K562 (cell line): ENCODE measurements at regions not wholly inside any gene's neighbourhood (a gene's known extent, or its start where the extent isn't known, plus 50 kb on each side); places are given as distances from the start of the nearest gene placed in this dataset.

Experiments used
- ATAC-seq: fragments of 200-7000 bp; cut with Tn5 transposase; 3 replicates; pipeline ENCODE4 v1.9.1; 2020; ENCODE audit warnings: moderate library complexity
- BruUV-seq: library from RNA; stranded (reverse); fragments of 400-500 nt; replicated peaks from 2 replicates; lab custom pipeline; 2021; lab: Mats Ljungman, UMichigan
- CTCF ChIA-PET: fragments of 300-600 bp; formaldehyde crosslinking; extraction: SDS; loops from one replicate; lab custom pipeline; 2021; ENCODE audit warnings: low intra/inter-chr PET ratio; lab: Yijun Ruan, JAX
- POLR2A ChIA-PET: fragments of 300-600, 350-650 bp; sonication (Branson Sonifier 250); formaldehyde crosslinking; extraction: SDS; loops from one replicate; lab custom pipeline; 2021; ENCODE audit warnings: antibody characterized with exemption, inconsistent platforms; lab: Yijun Ruan, JAX
- DNase-seq, 4 experiments: peaks; one replicate each; pipeline versions ENCODE4 v3.0.0 to v3.0.0-alpha.2; 2011 to 2018; ENCODE audit warnings: low spot score in 3 of 4, mixed read lengths in 3 of 4; ENCODE audit errors: extremely low read depth in 1 of 4
- FAIRE-seq: peaks from 2 replicates; lab custom pipeline; 2011; peaks lifted over from hg19 to GRCh38; lab: Jason Lieb, UNC
- H2AFZ ChIP-seq: 2 replicates; pipeline ENCODE4 v1.6.0; 2011; ENCODE audit warnings: low read depth, low read length, control low read depth, inconsistent platforms
- H3K27ac ChIP-seq: fragments of 200-600 bp; 3 replicates; pipeline ENCODE4 v1.8.0; 2011; ENCODE audit warnings: low read depth, mild to moderate bottlenecking, control low read depth, inconsistent platforms, low read length, moderate library complexity, mixed read lengths; ENCODE audit errors: extremely low read depth
- H3K27me3 ChIP-seq, 2 experiments: fragments of 300-600 bp in 1 of 2; 2 replicates in 1 of 2; 3 replicates in 1 of 2; pipeline versions ENCODE4 v1.6.0 to v1.8.0; 2011; ENCODE audit warnings: inconsistent platforms in 2 of 2, low read length in 2 of 2, mild to moderate bottlenecking in 1 of 2, mixed read lengths in 1 of 2, moderate library complexity in 1 of 2; ENCODE audit not compliant: control insufficient read depth in 2 of 2, insufficient read depth in 2 of 2
- H3K36me3 ChIP-seq: fragments of 300-600 bp; 3 replicates; pipeline ENCODE4 v1.8.0; 2011; ENCODE audit warnings: mild to moderate bottlenecking, low read length, inconsistent platforms; ENCODE audit not compliant: control insufficient read depth, insufficient read depth
- H3K4me1 ChIP-seq, 2 experiments: fragments of 200-600 bp in 1 of 2; replicated peaks in 1 of 2; 2 replicates in 1 of 2; 3 replicates in 1 of 2; pipeline versions ENCODE4 v1.5.1 to v1.8.0; 2011; ENCODE audit warnings: inconsistent platforms in 2 of 2, low read length in 2 of 2, mild to moderate bottlenecking in 1 of 2, mixed read lengths in 1 of 2, moderate library complexity in 1 of 2; ENCODE audit not compliant: control insufficient read depth in 2 of 2, insufficient read depth in 2 of 2
- H3K4me2 ChIP-seq: 2 replicates; pipeline ENCODE4 v1.6.1; 2011; ENCODE audit warnings: low read length, control low read depth, inconsistent platforms, mixed read lengths; ENCODE audit not compliant: insufficient read depth
- H3K4me3 ChIP-seq: fragments of 200-600 bp; sonication (generic), shearing (Covaris generic); 2 replicates; pipeline ENCODE4 v1.5.1; 2016; ENCODE audit warnings: control low read depth, inconsistent platforms
- H3K79me2 ChIP-seq: fragments of 200-600 bp; 3 replicates; pipeline ENCODE4 v1.8.0; 2011; ENCODE audit warnings: low read length, inconsistent platforms; ENCODE audit not compliant: control insufficient read depth, insufficient read depth
- H3K9ac ChIP-seq, 2 experiments: 2 replicates each; pipeline versions ENCODE4 v1.6.0 to v1.6.1; 2011; ENCODE audit warnings: low read depth in 2 of 2, low read length in 2 of 2, control low read depth in 1 of 2, inconsistent platforms in 1 of 2, mild to moderate bottlenecking in 1 of 2, mixed read lengths in 1 of 2; ENCODE audit not compliant: insufficient read depth in 1 of 2
- H3K9me1 ChIP-seq: one replicate; pipeline ENCODE4 v1.6.0; 2011; ENCODE audit warnings: inconsistent platforms, mild to moderate bottlenecking, low read length, moderate library complexity; ENCODE audit not compliant: control insufficient read depth, insufficient read depth
- H3K9me3 ChIP-seq: replicated peaks from 2 replicates; pipeline ENCODE4 v1.5.1; 2011; ENCODE audit warnings: low read depth, low read length, inconsistent platforms; ENCODE audit not compliant: control insufficient read depth, insufficient read depth
- H4K20me1 ChIP-seq: replicated peaks from 2 replicates; pipeline ENCODE4 v1.6.1; 2011; ENCODE audit warnings: low read length, inconsistent platforms, mixed read lengths; ENCODE audit not compliant: control insufficient read depth, insufficient read depth
- CBX5 ChIP-seq: IDR thresholded peaks from 2 replicates; pipeline ENCODE4 v1.6.1; 2014; ENCODE audit warnings: low read depth, borderline replicate concordance
- E2F4 ChIP-seq: sonication (generic); formaldehyde crosslinking; IDR thresholded peaks from 2 replicates; pipeline ENCODE4 v1.8.0; 2022; ENCODE audit warnings: mild to moderate bottlenecking, low read depth, missing genetic modification reagents
- GTF2A2 ChIP-seq: IDR thresholded peaks from 2 replicates; pipeline ENCODE4 v1.6.1; 2016; ENCODE audit warnings: mild to moderate bottlenecking, missing genetic modification characterization, missing compliant biosample characterization
- MCM5 ChIP-seq: fragments of 450-650 bp; IDR thresholded peaks from 2 replicates; pipeline ENCODE4 v1.6.1; 2016; ENCODE audit warnings: low read depth
- NCOA2 ChIP-seq, 2 experiments: fragments of 450-650 bp; IDR thresholded peaks; 2 replicates each; pipeline ENCODE4 v1.6.1; 2018; ENCODE audit warnings: mild to moderate bottlenecking in 2 of 2, moderate library complexity in 1 of 2; ENCODE audit not compliant: partially characterized antibody in 2 of 2
- NR2F6 ChIP-seq: fragments of 450-650 bp; formaldehyde crosslinking; IDR thresholded peaks from 2 replicates; pipeline ENCODE4 v1.4.0; 2020; ENCODE audit warnings: mild to moderate bottlenecking
- PTRF ChIP-seq: fragments of 450-650 bp; IDR thresholded peaks from 2 replicates; pipeline ENCODE4 v1.6.1; 2016; ENCODE audit warnings: mild to moderate bottlenecking, missing genetic modification characterization, missing compliant biosample characterization
- PYGO2 ChIP-seq: fragments of 450-650 bp; IDR thresholded peaks from 2 replicates; pipeline ENCODE4 v1.6.1; 2016; ENCODE audit warnings: mild to moderate bottlenecking, missing genetic modification characterization, moderate library complexity, missing compliant biosample characterization
- SREBF2 ChIP-seq: sonication (generic); formaldehyde crosslinking; IDR thresholded peaks from 2 replicates; pipeline ENCODE4 v1.4.0; 2020; ENCODE audit warnings: mild to moderate bottlenecking, missing genetic modification reagents
- TFAM ChIP-seq: fragments of 250-450 bp; sonication (Bioruptor Pico); conservative IDR thresholded peaks from 2 replicates; pipeline ENCODE4 v1.5.0; 2021; ENCODE audit warnings: mild to moderate bottlenecking, moderate library complexity
- TGIF2 ChIP-seq: sonication (generic); formaldehyde crosslinking; IDR thresholded peaks from 2 replicates; pipeline ENCODE4 v1.8.1; 2022; ENCODE audit warnings: mild to moderate bottlenecking, missing genetic modification reagents, moderate library complexity
- TOE1 ChIP-seq, 2 experiments: fragments of 450-650 bp in 1 of 2; sonication (generic) in 1 of 2; formaldehyde crosslinking in 1 of 2; IDR thresholded peaks; 2 replicates each; pipeline versions ENCODE4 v1.7.1 to v1.8.0; 2016 to 2022; ENCODE audit warnings: borderline replicate concordance in 2 of 2, mild to moderate bottlenecking in 2 of 2, antibody characterized with exemption in 1 of 2, inconsistent platforms in 1 of 2, low read depth in 1 of 2, missing genetic modification reagents in 1 of 2, moderate library complexity in 1 of 2
- XRCC5 ChIP-seq: fragments of 200-400 bp; formaldehyde crosslinking; IDR thresholded peaks from 2 replicates; pipeline ENCODE4 v1.6.1; 2017; ENCODE audit warnings: low read depth, mild to moderate bottlenecking, low read length
- ZBTB1 ChIP-seq: sonication (generic); formaldehyde crosslinking; IDR thresholded peaks from 2 replicates; pipeline ENCODE4 v1.8.1; 2023; ENCODE audit warnings: missing genetic modification reagents, low read depth, mild to moderate bottlenecking, borderline replicate concordance
- ZC3H11A ChIP-seq: IDR thresholded peaks from 2 replicates; pipeline ENCODE4 v1.6.1; 2012; ENCODE audit warnings: low read depth, low read length, improper control_type of control experiment
- ZNF263 ChIP-seq: sonication (generic); formaldehyde crosslinking; IDR thresholded peaks from 2 replicates; pipeline ENCODE4 v1.8.0; 2022; ENCODE audit warnings: mild to moderate bottlenecking, missing genetic modification reagents, borderline replicate concordance
- ZNF699 ChIP-seq: fragments of 250-450 bp; sonication (Bioruptor Pico); IDR thresholded peaks from 2 replicates; pipeline ENCODE4 v1.8.0; 2021; ENCODE audit warnings: mild to moderate bottlenecking, moderate library complexity; ENCODE audit not compliant: insufficient replicate concordance
- in situ Hi-C: fragments of 300-500 bp; cut with MboI; formaldehyde crosslinking; loops from 4 replicates; pipeline ENCODE4 v1.15.0; 2018; ENCODE audit warnings: inconsistent platforms, mixed read lengths
- intact Hi-C: fragments of 100-400 bp; cut with micrococcal nuclease; formaldehyde crosslinking; loops from 2 replicates; pipeline ENCODE4 v1.14.2; 2022
- TF ChIP-seq, protein P1 (sequence below): fragments of 450-650 bp; conservative IDR thresholded peaks from 2 replicates; pipeline ENCODE4 v1.6.1; 2016; ENCODE audit warnings: missing genetic modification characterization, low read depth, mild to moderate bottlenecking, control low read depth, missing compliant biosample characterization

DNA sequence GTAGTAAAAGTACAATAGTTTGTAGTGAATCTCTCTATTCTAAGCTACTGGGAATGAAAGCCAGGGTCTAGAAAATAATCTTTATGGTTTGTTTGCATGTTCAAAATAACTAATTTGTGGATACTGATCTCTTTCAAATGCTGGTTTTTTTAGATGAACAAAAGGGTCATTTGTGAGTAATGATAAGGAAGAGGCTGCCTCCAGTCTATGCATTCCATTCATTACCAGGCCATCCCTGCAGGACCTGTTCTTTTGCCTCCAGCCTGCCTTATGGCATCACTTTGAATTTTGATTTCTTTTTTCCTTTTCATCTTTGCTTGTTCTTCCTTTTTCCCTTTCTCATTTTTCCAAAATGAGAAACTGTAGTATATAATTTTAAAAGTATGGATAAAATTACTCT is 312.3 kb downstream of the CWC27 start:
- H3K4me1 ChIP-seq = peaks cover 0 to 23% of the 10 kb centered on the region in 2 experiments; a peak in 3 of 5 replicates
- no peaks in the 10 kb centered on the region for H4K20me1 ChIP-seq
- no peak overlapping the region for H3K9ac ChIP-seq
- ATAC-seq (no peak), FAIRE-seq (no peak), DNase-seq (no peak)
- peaks cover 4% of the 10 kb centered on the region; the same call in 1 of the 2 replicates for H3K9me3 ChIP-seq
- H3K27ac ChIP-seq = no peak overlapping the region
- no peak overlapping the region for H3K4me2 ChIP-seq
- CTCF ChIA-PET = no interaction called here
- H2AFZ ChIP-seq = no peak overlapping the region
- no peak overlapping the region for H3K4me3 ChIP-seq
- H3K27me3 ChIP-seq = no peaks in the 10 kb centered on the region
- in situ Hi-C loops (no loop called here), intact Hi-C loops (no loop called here)
- H3K79me2 ChIP-seq = no peaks in the 10 kb centered on the region
- BruUV-seq = no TSS peak
- POLR2A ChIA-PET = no interaction called here
- H3K36me3 ChIP-seq = no peaks in the 10 kb centered on the region
- no peaks in the 10 kb centered on the region for H3K9me1 ChIP-seq
- no peak for TF ChIP-seq SREBF2 (CRISPR knock-in tag)
- TF ChIP-seq, protein P1, sequence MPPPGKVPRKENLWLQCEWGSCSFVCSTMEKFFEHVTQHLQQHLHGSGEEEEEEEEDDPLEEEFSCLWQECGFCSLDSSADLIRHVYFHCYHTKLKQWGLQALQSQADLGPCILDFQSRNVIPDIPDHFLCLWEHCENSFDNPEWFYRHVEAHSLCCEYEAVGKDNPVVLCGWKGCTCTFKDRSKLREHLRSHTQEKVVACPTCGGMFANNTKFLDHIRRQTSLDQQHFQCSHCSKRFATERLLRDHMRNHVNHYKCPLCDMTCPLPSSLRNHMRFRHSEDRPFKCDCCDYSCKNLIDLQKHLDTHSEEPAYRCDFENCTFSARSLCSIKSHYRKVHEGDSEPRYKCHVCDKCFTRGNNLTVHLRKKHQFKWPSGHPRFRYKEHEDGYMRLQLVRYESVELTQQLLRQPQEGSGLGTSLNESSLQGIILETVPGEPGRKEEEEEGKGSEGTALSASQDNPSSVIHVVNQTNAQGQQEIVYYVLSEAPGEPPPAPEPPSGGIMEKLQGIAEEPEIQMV = no peak
- TF ChIP-seq ZNF263 (CRISPR knock-in tag) = no peak
- no peak for TF ChIP-seq TFAM (CRISPR knock-in tag)
- no peak for TF ChIP-seq TGIF2 (CRISPR knock-in tag)
- TF ChIP-seq NCOA2 (IDR thresholded peaks at IDR 0.05; ENCODE audit: partially characterized antibody in 2 of 2) = no peak
- TF ChIP-seq CBX5 = no peak
- TF ChIP-seq GTF2A2 (tag) = no peak
- no peak for TF ChIP-seq XRCC5
- no peak for TF ChIP-seq NR2F6 (CRISPR knock-in tag)
- TF ChIP-seq PYGO2 (tag) = no peak
- no peak for TF ChIP-seq ZBTB1
- no peak for TF ChIP-seq ZNF699 (CRISPR knock-in tag)
- TF ChIP-seq MCM5 = no peak
- no peak for TF ChIP-seq ZC3H11A
- no peak for TF ChIP-seq PTRF
- TF ChIP-seq E2F4 (CRISPR knock-in tag) = no peak
- TF ChIP-seq TOE1 (IDR thresholded peaks at IDR 0.05; ENCODE audit: borderline replicate concordance) = no peak
- TF ChIP-seq TOE1 (CRISPR knock-in tag; IDR thresholded peaks at IDR 0.05; ENCODE audit: borderline replicate concordance, low read depth) = no peak
